Neural cell (in vitro differentiated cells): ENCODE measurements at regions not wholly inside any gene's neighbourhood (a gene's known extent, or its start where the extent isn't known, plus 50 kb on each side); places are given as distances from the start of the nearest gene placed in this dataset.

Experiments used
- H2AFZ ChIP-seq: fragments of 200-600, 300-800 bp; sonication (generic), shearing (Covaris generic); 2 replicates; pipeline ENCODE4 v1.6.0; 2014; ENCODE audit warnings: low read depth, mild to moderate bottlenecking, antibody characterized with exemption, low read length, moderate library complexity
- H3F3A ChIP-seq: fragments of 200-600 bp; shearing (Covaris generic); 2 replicates; pipeline ENCODE4 v1.6.1; 2016; ENCODE audit warnings: mild to moderate bottlenecking, moderate library complexity, mixed read lengths, antibody characterized with exemption, low read length; ENCODE audit not compliant: insufficient read depth, poor library complexity, severe bottlenecking
- H3K27ac ChIP-seq: fragments of 200-600, 300-800 bp; sonication (generic), shearing (Covaris generic); 2 replicates; pipeline ENCODE4 v1.5.1; 2014; ENCODE audit warnings: mild to moderate bottlenecking, low read length, moderate library complexity
- H3K27me3 ChIP-seq: fragments of 300-800, 200-600 bp; sonication (generic), shearing (Covaris generic); 2 replicates; pipeline ENCODE4 v1.6.0; 2014; ENCODE audit warnings: mild to moderate bottlenecking, low read depth, low read length, moderate library complexity; ENCODE audit not compliant: insufficient read depth
- H3K36me3 ChIP-seq: fragments of 300-800, 200-600 bp; sonication (generic), shearing (Covaris generic); 2 replicates; pipeline ENCODE4 v1.5.1; 2014; ENCODE audit warnings: mild to moderate bottlenecking, antibody characterized with exemption, low read length, moderate library complexity; ENCODE audit not compliant: insufficient read depth
- H3K4me2 ChIP-seq: fragments of 300-800, 200-600 bp; sonication (generic), shearing (Covaris generic); 2 replicates; pipeline ENCODE4 v1.6.0; 2014; ENCODE audit warnings: mild to moderate bottlenecking, low read length
- H3K4me3 ChIP-seq: fragments of 300-800, 200-600 bp; sonication (generic), shearing (Covaris generic); 2 replicates; pipeline ENCODE4 v1.5.1; 2014; ENCODE audit warnings: mild to moderate bottlenecking, low read length, moderate library complexity
- H3K79me2 ChIP-seq: fragments of 200-600 bp; shearing (Covaris generic); replicated peaks from 2 replicates; pipeline ENCODE4 v1.6.0; 2014; ENCODE audit warnings: mild to moderate bottlenecking, low read length, moderate library complexity; ENCODE audit not compliant: insufficient read depth
- H3K9ac ChIP-seq: fragments of 300-800, 200-600 bp; sonication (generic), shearing (Covaris generic); 2 replicates; pipeline ENCODE4 v1.6.1; 2016; ENCODE audit warnings: mild to moderate bottlenecking, low read length, mixed read lengths
- H3K9me2 ChIP-seq: fragments of 200-600 bp; shearing (Covaris generic); 2 replicates; pipeline ENCODE4 v1.6.1; 2016; ENCODE audit warnings: mild to moderate bottlenecking, low read length, mixed read lengths; ENCODE audit not compliant: insufficient read depth
- H3K9me3 ChIP-seq: fragments of 200-600, 300-800 bp; sonication (generic), shearing (Covaris generic); 2 replicates; pipeline ENCODE4 v1.6.1; 2016; ENCODE audit warnings: mild to moderate bottlenecking, mixed run types, low read length, moderate library complexity, mixed read lengths
- H4K20me1 ChIP-seq: fragments of 200-600 bp; shearing (Covaris generic); 2 replicates; pipeline ENCODE4 v1.6.1; 2016; ENCODE audit warnings: mild to moderate bottlenecking, mixed run types; ENCODE audit not compliant: insufficient read depth
- EP300 ChIP-seq: fragments of 450-650 bp; conservative IDR thresholded peaks from 2 replicates; pipeline ENCODE4 v1.6.1; 2014; ENCODE audit warnings: antibody characterized with exemption, mild to moderate bottlenecking, moderate library complexity; ENCODE audit not compliant: poor library complexity, severe bottlenecking
- EZH2 ChIP-seq: fragments of 200-600, 300-800 bp; shearing (Covaris generic), sonication (generic); IDR thresholded peaks from 2 replicates; pipeline ENCODE4 v1.6.1; 2014; ENCODE audit warnings: antibody characterized with exemption, low read length, borderline replicate concordance, mild to moderate bottlenecking; ENCODE audit not compliant: insufficient read depth, poor library complexity, severe bottlenecking
- MXI1 ChIP-seq: fragments of 450-650 bp; conservative IDR thresholded peaks from 2 replicates; pipeline ENCODE4 v1.6.1; 2014; ENCODE audit warnings: antibody characterized with exemption, mild to moderate bottlenecking; ENCODE audit not compliant: poor library complexity, severe bottlenecking
- POLR2AphosphoS5 ChIP-seq: IDR thresholded peaks from 2 replicates; pipeline ENCODE4 v1.6.1; 2012
- RAD21 ChIP-seq: fragments of 450-650 bp; conservative IDR thresholded peaks from 2 replicates; pipeline ENCODE4 v1.6.1; 2014; ENCODE audit warnings: antibody characterized with exemption, mild to moderate bottlenecking, moderate library complexity
- SMC3 ChIP-seq: fragments of 450-650 bp; conservative IDR thresholded peaks from 2 replicates; pipeline ENCODE4 v1.6.1; 2014; ENCODE audit warnings: antibody characterized with exemption, mild to moderate bottlenecking, moderate library complexity; ENCODE audit not compliant: poor library complexity
- TAF1 ChIP-seq: IDR thresholded peaks from 2 replicates; pipeline ENCODE4 v1.6.1; 2012; ENCODE audit warnings: low read depth
- TF ChIP-seq, protein P1 (sequence below): fragments of 450-650 bp; IDR thresholded peaks from 2 replicates; pipeline ENCODE4 v1.5.1; 2014; ENCODE audit warnings: antibody characterized with exemption, mild to moderate bottlenecking, moderate library complexity; ENCODE audit not compliant: poor library complexity, severe bottlenecking
- TF ChIP-seq, protein P2 (sequence below): IDR thresholded peaks from 2 replicates; pipeline ENCODE4 v1.6.1; 2012; ENCODE audit warnings: borderline replicate concordance

DNA sequence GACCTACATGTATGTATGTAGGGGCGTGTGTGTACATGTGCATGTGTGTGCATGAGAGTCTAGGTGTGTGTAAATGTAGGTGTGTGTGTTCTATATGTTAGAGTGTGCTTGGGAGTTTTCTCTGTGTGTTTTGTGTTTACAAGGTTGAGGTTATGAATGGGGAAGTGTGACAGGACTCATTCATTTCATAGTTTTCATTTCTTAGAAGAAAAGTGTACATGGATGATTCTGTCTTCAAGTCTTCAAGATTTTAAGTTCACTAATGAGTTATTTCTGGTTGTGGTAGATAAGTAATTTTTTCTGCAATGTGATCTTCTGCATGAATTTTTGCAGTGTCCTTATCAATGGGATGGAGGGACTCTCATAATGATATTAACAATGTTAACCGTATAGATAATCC, 118.2 kb upstream of the SLC10A2 start:
- Histone ChIP-seq H3K9ac (no peak overlapping the region), H3K79me2 (no peaks in the 10 kb centered on the region), H3K27ac (no peak overlapping the region), H3K9me2 (no peaks in the 10 kb centered on the region), H3K36me3 (no peaks in the 10 kb centered on the region), H3F3A (no peaks in the 10 kb centered on the region), H2AFZ (no peak overlapping the region), H3K4me2 (no peak overlapping the region), H3K9me3 (no peaks in the 10 kb centered on the region), H3K27me3 (no peaks in the 10 kb centered on the region), H3K4me3 (no peak overlapping the region), H4K20me1 (no peaks in the 10 kb centered on the region)
- no peak for TF ChIP-seq EZH2
- TF ChIP-seq SMC3: no peak
- TF ChIP-seq EP300: no peak
- TF ChIP-seq, protein P1, sequence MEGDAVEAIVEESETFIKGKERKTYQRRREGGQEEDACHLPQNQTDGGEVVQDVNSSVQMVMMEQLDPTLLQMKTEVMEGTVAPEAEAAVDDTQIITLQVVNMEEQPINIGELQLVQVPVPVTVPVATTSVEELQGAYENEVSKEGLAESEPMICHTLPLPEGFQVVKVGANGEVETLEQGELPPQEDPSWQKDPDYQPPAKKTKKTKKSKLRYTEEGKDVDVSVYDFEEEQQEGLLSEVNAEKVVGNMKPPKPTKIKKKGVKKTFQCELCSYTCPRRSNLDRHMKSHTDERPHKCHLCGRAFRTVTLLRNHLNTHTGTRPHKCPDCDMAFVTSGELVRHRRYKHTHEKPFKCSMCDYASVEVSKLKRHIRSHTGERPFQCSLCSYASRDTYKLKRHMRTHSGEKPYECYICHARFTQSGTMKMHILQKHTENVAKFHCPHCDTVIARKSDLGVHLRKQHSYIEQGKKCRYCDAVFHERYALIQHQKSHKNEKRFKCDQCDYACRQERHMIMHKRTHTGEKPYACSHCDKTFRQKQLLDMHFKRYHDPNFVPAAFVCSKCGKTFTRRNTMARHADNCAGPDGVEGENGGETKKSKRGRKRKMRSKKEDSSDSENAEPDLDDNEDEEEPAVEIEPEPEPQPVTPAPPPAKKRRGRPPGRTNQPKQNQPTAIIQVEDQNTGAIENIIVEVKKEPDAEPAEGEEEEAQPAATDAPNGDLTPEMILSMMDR: no peak
- no peak for TF ChIP-seq MXI1
- no peak for TF ChIP-seq TAF1
- TF ChIP-seq RAD21: no peak

DNA sequence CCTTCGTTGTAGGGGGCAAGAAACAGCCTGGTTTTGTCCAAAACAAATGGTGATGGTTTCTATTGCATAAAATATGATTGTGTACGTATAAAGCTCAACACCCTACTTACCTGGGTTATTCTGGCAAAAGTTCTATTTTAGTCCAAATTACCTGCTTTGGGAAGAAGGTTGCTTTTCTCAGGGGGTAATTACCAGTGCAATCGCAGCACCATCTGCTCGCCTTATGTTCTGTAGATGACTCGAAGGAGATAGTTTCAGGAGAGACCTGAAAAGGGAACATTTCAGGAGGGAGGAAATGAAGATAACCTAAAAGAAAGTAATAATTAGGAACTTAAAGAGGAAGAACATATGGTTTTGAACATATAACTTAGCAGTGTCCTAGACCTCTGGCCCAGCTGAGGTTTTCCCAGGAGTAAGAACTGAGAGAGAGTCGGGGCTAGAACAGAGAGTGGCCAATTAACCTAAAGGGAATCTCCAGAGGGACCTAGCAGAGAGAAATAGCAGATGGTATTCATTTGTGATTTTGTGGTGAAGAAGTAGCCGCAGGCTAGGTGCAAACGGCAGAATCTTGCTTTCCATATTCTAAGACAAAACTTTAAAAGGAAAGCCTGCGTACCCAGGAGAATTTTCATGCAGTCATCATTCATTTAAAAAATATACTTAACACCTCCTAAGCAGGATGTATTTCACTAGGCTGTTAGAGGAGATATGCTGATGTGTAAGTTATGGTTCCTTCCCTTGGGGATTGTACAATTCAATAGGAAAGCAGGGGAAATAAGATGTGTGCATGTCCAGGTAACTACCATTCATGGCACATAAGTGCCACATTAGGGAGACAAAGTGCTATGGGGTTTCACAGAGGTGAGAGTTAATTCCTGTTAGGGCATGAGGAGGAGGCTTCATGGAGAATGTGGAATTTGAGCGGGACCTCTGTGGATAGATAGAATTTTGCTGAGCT, 113.0 kb upstream of the SLC10A2 start:
- Histone ChIP-seq H3K9me3 (no peaks in the 10 kb centered on the region), H3K4me2 (no peak overlapping the region), H3F3A (no peaks in the 10 kb centered on the region), H4K20me1 (no peaks in the 10 kb centered on the region), H2AFZ (no peak overlapping the region), H3K9ac (no peak overlapping the region), H3K9me2 (no peaks in the 10 kb centered on the region), H3K79me2 (no peaks in the 10 kb centered on the region), H3K4me3 (no peak overlapping the region), H3K27ac (no peak overlapping the region), H3K27me3 (no peaks in the 10 kb centered on the region), H3K36me3 (no peaks in the 10 kb centered on the region)
- TF ChIP-seq RAD21 (no peak), EZH2 (no peak), SMC3 (no peak), MXI1 (no peak), TAF1 (no peak), EP300 (no peak), POLR2AphosphoS5 (no peak)
- TF ChIP-seq, protein P1: no peak
- TF ChIP-seq, protein P2, sequence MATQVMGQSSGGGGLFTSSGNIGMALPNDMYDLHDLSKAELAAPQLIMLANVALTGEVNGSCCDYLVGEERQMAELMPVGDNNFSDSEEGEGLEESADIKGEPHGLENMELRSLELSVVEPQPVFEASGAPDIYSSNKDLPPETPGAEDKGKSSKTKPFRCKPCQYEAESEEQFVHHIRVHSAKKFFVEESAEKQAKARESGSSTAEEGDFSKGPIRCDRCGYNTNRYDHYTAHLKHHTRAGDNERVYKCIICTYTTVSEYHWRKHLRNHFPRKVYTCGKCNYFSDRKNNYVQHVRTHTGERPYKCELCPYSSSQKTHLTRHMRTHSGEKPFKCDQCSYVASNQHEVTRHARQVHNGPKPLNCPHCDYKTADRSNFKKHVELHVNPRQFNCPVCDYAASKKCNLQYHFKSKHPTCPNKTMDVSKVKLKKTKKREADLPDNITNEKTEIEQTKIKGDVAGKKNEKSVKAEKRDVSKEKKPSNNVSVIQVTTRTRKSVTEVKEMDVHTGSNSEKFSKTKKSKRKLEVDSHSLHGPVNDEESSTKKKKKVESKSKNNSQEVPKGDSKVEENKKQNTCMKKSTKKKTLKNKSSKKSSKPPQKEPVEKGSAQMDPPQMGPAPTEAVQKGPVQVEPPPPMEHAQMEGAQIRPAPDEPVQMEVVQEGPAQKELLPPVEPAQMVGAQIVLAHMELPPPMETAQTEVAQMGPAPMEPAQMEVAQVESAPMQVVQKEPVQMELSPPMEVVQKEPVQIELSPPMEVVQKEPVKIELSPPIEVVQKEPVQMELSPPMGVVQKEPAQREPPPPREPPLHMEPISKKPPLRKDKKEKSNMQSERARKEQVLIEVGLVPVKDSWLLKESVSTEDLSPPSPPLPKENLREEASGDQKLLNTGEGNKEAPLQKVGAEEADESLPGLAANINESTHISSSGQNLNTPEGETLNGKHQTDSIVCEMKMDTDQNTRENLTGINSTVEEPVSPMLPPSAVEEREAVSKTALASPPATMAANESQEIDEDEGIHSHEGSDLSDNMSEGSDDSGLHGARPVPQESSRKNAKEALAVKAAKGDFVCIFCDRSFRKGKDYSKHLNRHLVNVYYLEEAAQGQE: no peak
